Astrocyte of the spinal cord (primary cell): ENCODE measurements at regions not wholly inside any gene's neighbourhood (a gene's known extent, or its start where the extent isn't known, plus 50 kb on each side); places are given as distances from the start of the nearest gene placed in this dataset.
"Not testable (repeated sequence)": the region's sequence is repeated elsewhere in the genome, so short reads cannot be mapped to it uniquely, and the experiment has no call there.

Experiments
- DNase-seq: peaks from one replicate; pipeline ENCODE4 v3.0.0; 2011; ENCODE audit warnings: low read depth, low spot score
- H3K4me3 ChIP-seq: 2 replicates; pipeline ENCODE4 v1.5.1; 2011; ENCODE audit warnings: low read depth, mild to moderate bottlenecking, low read length, moderate library complexity
- in situ Hi-C: cut with HindIII; loops from 2 replicates; pipeline ENCODE4 v1.10.0; 2017; ENCODE audit warnings: low sequenced_read_pairs
- TF ChIP-seq, protein P1 (sequence below): IDR thresholded peaks from 2 replicates; pipeline ENCODE4 v1.5.1; 2012; ENCODE audit warnings: low read depth, mild to moderate bottlenecking, low read length, inconsistent platforms

DNA sequence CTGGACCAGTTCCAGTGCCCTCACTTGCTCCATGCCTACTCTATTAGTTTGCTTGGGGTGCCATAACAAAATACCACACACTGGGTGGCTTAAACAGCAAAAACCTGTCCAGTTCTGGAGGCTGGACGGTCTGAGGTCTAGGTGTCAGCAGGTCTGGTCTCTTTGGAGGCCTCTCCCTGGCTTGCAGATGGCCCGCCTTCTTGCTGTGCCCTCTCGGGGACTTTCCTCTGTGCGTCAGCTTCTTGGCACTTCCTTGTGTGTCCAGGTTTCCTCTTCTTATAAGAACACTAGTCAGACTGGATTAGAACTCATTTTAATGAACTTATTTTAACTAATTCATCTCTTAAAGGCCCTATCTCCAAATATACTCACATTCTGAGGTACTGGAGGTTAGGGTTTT is 97.2 kb downstream of the CARTPT start:
- in situ Hi-C loops: no loop called here
- DNase-seq: no peak
- TF ChIP-seq, protein P1, sequence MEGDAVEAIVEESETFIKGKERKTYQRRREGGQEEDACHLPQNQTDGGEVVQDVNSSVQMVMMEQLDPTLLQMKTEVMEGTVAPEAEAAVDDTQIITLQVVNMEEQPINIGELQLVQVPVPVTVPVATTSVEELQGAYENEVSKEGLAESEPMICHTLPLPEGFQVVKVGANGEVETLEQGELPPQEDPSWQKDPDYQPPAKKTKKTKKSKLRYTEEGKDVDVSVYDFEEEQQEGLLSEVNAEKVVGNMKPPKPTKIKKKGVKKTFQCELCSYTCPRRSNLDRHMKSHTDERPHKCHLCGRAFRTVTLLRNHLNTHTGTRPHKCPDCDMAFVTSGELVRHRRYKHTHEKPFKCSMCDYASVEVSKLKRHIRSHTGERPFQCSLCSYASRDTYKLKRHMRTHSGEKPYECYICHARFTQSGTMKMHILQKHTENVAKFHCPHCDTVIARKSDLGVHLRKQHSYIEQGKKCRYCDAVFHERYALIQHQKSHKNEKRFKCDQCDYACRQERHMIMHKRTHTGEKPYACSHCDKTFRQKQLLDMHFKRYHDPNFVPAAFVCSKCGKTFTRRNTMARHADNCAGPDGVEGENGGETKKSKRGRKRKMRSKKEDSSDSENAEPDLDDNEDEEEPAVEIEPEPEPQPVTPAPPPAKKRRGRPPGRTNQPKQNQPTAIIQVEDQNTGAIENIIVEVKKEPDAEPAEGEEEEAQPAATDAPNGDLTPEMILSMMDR: no peak
- no peak overlapping the region for H3K4me3 ChIP-seq

DNA sequence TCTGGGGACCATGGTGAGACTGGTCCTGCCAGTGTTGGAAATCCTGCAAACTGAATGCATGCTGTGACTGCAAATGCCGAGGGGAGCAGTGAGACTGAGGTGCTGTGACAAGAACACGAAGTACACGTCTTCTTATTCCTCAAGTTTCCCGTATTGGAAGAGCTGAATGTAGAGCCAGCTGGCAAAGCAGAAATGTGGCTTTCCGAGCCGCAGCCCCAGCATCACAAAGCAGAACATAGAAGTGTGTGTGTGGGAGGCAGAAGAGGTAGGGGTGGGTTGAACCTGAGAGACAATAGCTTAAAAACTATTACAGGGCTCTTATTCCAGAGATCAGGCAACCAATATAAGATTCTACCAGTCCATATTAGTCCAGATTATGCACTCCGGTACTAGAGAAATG is 98.8 kb downstream of the CARTPT start:
- TF ChIP-seq, protein P1: no peak
- no peak for DNase-seq
- in situ Hi-C loops: no loop called here
- H3K4me3 ChIP-seq: no peak overlapping the region

DNA sequence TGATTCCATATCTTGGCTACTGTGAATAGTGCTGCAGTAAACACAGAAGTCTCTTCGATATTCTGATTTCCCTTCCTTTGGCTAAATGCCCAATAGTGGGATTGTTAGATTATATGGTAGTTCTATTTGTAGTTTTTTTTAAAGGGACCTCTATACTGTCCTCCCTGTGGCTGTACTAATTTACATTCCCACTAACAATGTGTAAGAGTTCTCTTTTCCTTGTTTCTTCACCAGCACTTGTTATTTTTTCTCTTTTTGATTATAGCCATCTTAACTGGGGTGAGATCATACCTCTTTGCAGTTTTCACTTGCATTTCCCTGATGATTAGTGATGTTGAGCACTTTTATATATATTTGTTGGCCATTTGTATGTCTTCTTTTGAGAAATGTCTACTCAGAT is 102.0 kb downstream of the CARTPT start:
- DNase-seq: no peak
- in situ Hi-C loops: no loop called here
- H3K4me3 ChIP-seq: no peak overlapping the region
- TF ChIP-seq, protein P1: no peak

DNA sequence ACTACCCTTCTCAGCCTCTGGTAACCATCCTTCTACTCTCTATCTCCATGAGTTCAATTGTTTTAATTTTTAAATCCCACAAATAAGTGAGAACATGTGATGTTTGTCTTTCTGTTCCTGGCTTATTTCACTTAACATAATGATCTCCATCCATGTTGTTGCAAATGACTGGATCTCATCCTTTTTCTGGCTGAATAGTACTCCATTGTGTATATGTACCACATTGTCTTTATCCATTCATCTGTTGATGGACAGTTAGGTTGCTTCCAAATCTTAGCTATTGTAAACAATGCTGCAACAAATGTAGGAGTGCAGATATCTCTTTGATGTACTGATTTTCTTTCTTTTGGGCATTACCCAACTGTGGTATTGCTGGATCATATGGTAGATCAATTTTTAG is 103.0 kb downstream of the CARTPT start:
- H3K4me3 ChIP-seq, DNase-seq, in situ Hi-C loops: not testable (repeated sequence)

DNA sequence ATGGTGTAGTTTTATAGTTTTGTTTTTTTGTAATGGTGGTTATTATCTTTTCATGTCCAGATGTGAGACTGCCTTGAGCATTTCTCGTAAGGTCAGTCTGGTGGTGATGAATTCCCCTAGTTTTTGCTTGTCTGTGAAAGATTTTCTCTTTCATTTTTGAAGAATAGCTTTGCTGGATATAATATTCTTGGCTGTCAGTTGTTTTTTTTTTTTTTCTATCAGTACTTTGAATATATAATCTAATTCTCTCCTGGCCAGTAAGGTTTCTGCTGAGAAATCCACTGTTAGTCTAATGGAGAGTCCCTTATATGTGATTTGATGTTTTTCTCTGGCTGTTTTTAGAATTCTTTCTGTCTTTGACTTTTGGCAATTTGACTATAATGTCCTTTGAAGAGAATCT is 106.9 kb downstream of the CARTPT start:
- DNase-seq: no peak
- in situ Hi-C loops: no loop called here
- no peak overlapping the region for H3K4me3 ChIP-seq
- TF ChIP-seq, protein P1: no peak

DNA sequence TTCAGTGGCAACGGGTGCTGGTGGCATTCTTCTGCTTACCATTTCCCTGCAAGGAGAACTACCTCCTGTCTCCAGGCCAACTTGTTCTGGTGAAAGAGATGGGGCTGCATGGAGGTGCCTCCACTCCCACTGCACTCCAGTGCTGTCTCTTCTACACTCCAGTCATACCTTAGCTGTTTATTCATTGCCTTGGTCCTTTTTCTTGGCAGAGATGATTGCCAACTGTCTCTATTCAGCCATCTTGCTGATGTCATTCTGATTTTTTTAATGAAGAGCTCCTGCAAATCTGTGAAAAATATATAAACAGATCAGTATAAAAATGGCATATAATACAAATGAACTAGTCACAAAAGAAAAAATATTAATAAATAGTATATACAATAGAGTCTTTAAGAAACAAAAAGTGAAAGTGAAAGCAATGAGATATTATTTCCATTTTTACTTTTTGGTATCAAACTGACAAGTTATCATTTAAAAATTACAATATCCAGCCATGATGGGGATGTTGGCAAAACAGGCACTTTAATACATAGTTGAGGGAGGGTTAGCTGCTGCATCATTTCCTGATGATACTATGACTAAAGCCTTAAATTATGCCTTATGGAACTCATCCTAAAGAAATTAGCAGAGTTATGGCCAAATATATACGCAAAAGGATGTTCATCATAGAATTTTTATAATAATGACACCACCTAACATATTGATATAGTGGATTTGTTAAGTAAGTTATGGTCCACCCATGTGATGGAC is 109.4 kb downstream of the CARTPT start:
- in situ Hi-C loops: no loop called here
- no peak overlapping the region for H3K4me3 ChIP-seq
- DNase-seq: no peak
- TF ChIP-seq, protein P1: no peak

DNA sequence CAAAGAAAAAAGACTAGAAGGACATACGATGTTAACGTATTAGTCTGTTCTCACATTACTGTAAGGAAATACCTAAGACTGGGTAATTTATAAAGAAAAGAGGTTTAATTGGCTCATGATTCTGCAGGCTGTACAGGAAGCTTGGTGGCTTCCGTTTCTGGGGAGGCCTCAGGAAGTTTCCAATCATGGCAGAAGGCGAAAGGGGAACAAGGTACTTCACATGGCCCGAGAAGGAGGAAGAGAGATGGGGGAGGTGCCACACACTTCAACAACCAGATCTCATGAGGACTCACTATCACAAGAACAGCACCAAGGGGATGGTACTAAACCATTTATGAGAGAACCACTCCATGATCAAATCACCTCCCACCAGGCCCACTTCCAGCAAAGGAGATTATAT is 110.1 kb downstream of the CARTPT start:
- TF ChIP-seq, protein P1: no peak
- in situ Hi-C loops: no loop called here
- no peak for DNase-seq
- no peak overlapping the region for H3K4me3 ChIP-seq
